Smooth muscle cell (in vitro differentiated cells): ENCODE measurements at regions not wholly inside any gene's neighbourhood (a gene's known extent, or its start where the extent isn't known, plus 50 kb on each side); places are given as distances from the start of the nearest gene placed in this dataset.

Experiments used
- DNase-seq: peaks from one replicate; lab custom pipeline; 2025; ENCODE audit not compliant: unreplicated experiment; lab: John Stamatoyannopoulos, UW
- H2AFZ ChIP-seq: fragments of 200-600 bp; sonication (generic); 2 replicates; pipeline ENCODE4 v1.6.0; 2016; ENCODE audit warnings: antibody characterized with exemption, low read depth, mild to moderate bottlenecking
- H3F3A ChIP-seq: fragments of 200-600 bp; sonication (generic); 2 replicates; pipeline ENCODE4 v1.6.0; 2017; ENCODE audit warnings: antibody characterized with exemption, low read depth
- H3K27ac ChIP-seq: fragments of 200-600 bp; sonication (generic); 2 replicates; pipeline ENCODE4 v1.5.1; 2016; ENCODE audit warnings: low read depth, mild to moderate bottlenecking
- H3K27me3 ChIP-seq: fragments of 200-600 bp; sonication (generic); 2 replicates; pipeline ENCODE4 v1.6.1; 2016; ENCODE audit warnings: low read depth, mild to moderate bottlenecking
- H3K36me3 ChIP-seq: fragments of 200-600 bp; sonication (generic); 2 replicates; pipeline ENCODE4 v1.5.1; 2016; ENCODE audit warnings: low read depth
- H3K4me1 ChIP-seq: fragments of 200-600 bp; sonication (generic); 2 replicates; pipeline ENCODE4 v1.5.1; 2016; ENCODE audit warnings: low read depth
- H3K4me2 ChIP-seq: fragments of 200-600 bp; sonication (generic); 2 replicates; pipeline ENCODE4 v1.6.0; 2016; ENCODE audit warnings: mild to moderate bottlenecking
- H3K4me3 ChIP-seq: fragments of 200-600 bp; sonication (generic); 2 replicates; pipeline ENCODE4 v1.5.1; 2016; ENCODE audit warnings: mild to moderate bottlenecking
- H3K79me2 ChIP-seq: fragments of 200-600 bp; sonication (generic); 2 replicates; pipeline ENCODE4 v1.6.0; 2016; ENCODE audit warnings: low read depth, mild to moderate bottlenecking
- H3K9ac ChIP-seq: fragments of 200-600 bp; sonication (generic); 2 replicates; pipeline ENCODE4 v1.6.0; 2016; ENCODE audit warnings: low read depth
- H3K9me3 ChIP-seq: fragments of 200-600 bp; sonication (generic); replicated peaks from 2 replicates; pipeline ENCODE4 v1.5.1; 2016; ENCODE audit warnings: low read depth
- H4K20me1 ChIP-seq: fragments of 200-600 bp; sonication (generic); 2 replicates; pipeline ENCODE4 v1.6.0; 2016; ENCODE audit warnings: low read depth
- CTCF ChIP-seq: fragments of 200-600 bp; sonication (generic); IDR thresholded peaks from 2 replicates; pipeline ENCODE4 v1.5.1; 2017; ENCODE audit warnings: borderline replicate concordance, mild to moderate bottlenecking, antibody characterized with exemption; ENCODE audit not compliant: insufficient read depth, poor library complexity, severe bottlenecking
- WGBS: methylation state at CpG from one replicate; pipeline ENCODE4 v1.1.7; 2016; ENCODE audit warnings: low lambda C conversion rate; 5-methylcytosine and 5-hydroxymethylcytosine counted together

DNA sequence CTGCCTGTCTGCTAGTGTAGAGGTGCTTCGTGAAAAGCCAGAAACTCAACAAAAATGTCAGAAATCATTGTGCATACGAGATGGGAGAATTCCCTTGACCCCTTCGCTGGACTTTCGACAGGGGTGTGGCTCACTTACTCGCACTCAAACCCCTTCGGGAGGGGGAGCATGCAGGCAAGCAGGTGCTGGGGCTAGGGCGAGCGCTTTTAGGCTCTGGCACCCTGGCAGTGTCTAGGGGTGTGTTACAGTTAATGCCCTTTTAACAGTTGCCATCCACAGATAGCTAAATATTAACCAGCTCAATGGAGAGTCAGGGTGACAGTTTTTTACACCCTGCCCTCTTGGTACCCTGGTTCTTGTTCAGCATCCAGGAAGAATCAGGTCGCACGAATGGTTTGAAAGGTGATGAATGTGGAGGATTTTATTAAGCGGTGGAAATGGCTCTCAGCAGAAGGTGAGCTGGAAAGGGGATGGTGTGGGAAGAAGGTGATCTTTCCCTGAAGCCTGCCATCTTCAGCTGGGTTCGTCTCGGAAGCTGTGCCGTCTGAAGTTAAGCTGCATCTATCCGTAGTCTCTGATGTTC, 59.6 kb upstream of the SHANK2 start:
- Histone ChIP-seq H3K9me3 (no peaks in the 10 kb centered on the region), H3K36me3 (no peaks in the 10 kb centered on the region), H3K27me3 (no peaks in the 10 kb centered on the region), H3K4me3 (no peak overlapping the region), H3K9ac (no peak overlapping the region), H3K79me2 (no peaks in the 10 kb centered on the region), H3K27ac (no peak overlapping the region), H2AFZ (no peak overlapping the region), H3F3A (no peaks in the 10 kb centered on the region), H3K4me1 (no peaks in the 10 kb centered on the region), H4K20me1 (no peaks in the 10 kb centered on the region), H3K4me2 (no peak overlapping the region)
- WGBS = 78% methylated on average over 15 of the region's 15 CpGs
- DNase-seq = no peak
- TF ChIP-seq CTCF = no peak

- 92% methylated on average over 13 of the region's 13 CpGs for WGBS
- H3K27me3 ChIP-seq = no peaks in the 10 kb centered on the region
- no peaks in the 10 kb centered on the region for H3K4me1 ChIP-seq
- H3K36me3 ChIP-seq = no peaks in the 10 kb centered on the region
- H4K20me1 ChIP-seq = no peaks in the 10 kb centered on the region
- H3F3A ChIP-seq = no peaks in the 10 kb centered on the region
- no peak for DNase-seq
- no peaks in the 10 kb centered on the region for H3K9me3 ChIP-seq
- no peaks in the 10 kb centered on the region for H3K79me2 ChIP-seq
- TF ChIP-seq CTCF = no peak
- no peak overlapping the region for H3K27ac ChIP-seq
- H3K4me2 ChIP-seq = no peak overlapping the region
- H2AFZ ChIP-seq = no peak overlapping the region
- H3K9ac ChIP-seq = no peak overlapping the region
- H3K4me3 ChIP-seq = no peak overlapping the region
Observed at GRCh38 chr11:71311176-71311925, 59.0 kb upstream of the SHANK2 start.

DNA sequence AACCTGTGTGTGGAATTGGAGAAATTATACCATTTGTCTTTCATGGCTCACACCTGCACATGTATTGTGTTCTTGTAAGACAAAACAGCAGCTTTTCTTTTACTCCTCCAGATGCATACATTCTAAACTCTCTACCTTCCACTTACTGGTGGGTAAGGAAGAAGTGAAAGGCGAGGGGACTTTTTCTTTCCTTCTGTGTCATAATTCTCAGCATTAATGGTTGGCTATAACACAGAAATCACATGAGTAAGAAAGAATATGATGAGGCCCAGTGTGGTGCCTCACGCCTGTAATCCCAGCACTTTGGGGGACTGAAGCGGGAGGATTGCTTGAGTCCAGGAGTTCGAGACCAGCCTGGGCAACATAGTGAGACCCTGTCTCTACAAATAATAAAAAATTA, 57.8 kb upstream of the SHANK2 start:
- Histone ChIP-seq H3K27me3 (no peaks in the 10 kb centered on the region), H3K4me1 (no peaks in the 10 kb centered on the region), H3K36me3 (no peaks in the 10 kb centered on the region), H3K79me2 (no peaks in the 10 kb centered on the region), H4K20me1 (no peaks in the 10 kb centered on the region), H3F3A (no peaks in the 10 kb centered on the region), H2AFZ (no peak overlapping the region), H3K4me3 (no peak overlapping the region), H3K9me3 (no peaks in the 10 kb centered on the region), H3K27ac (no peak overlapping the region), H3K4me2 (no peak overlapping the region), H3K9ac (no peak overlapping the region)
- TF ChIP-seq CTCF = no peak
- 87% methylated on average over 4 of the region's 4 CpGs for WGBS
- no peak for DNase-seq

DNA sequence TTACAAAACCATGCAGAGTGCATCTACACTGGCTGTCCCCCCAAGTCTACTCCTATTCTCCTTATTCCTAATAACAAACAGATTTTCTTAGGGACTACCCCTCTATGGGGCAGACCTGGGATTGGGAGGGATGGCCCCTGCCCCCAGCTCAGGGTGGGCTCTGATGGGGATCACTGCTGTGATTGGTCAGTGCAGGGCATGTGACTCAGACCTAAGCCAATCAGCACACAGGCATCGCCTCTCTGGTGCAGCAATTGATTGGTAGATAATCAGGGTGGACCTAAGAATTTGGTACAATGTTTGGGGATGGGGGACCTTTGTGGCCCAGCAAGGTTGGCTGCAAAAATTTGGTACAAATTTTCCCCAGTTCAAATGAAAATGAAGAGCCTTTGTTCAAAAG, 57.2 kb upstream of the SHANK2 start:
- TF ChIP-seq CTCF = no peak
- 88% methylated on average over 1 of the region's 1 CpG for WGBS
- H3K4me2 ChIP-seq = no peak overlapping the region
- no peak overlapping the region for H3K27ac ChIP-seq
- H3F3A ChIP-seq = no peaks in the 10 kb centered on the region
- no peak overlapping the region for H3K4me3 ChIP-seq
- no peaks in the 10 kb centered on the region for H3K36me3 ChIP-seq
- no peaks in the 10 kb centered on the region for H3K9me3 ChIP-seq
- H4K20me1 ChIP-seq = no peaks in the 10 kb centered on the region
- H3K27me3 ChIP-seq = no peaks in the 10 kb centered on the region
- no peaks in the 10 kb centered on the region for H3K79me2 ChIP-seq
- no peak overlapping the region for H3K9ac ChIP-seq
- H3K4me1 ChIP-seq = no peaks in the 10 kb centered on the region
- DNase-seq = no peak
- H2AFZ ChIP-seq = no peak overlapping the region
